Activated CD8-positive, alpha-beta memory T cell treated with anti-CD3 and anti-CD28 coated beads for 4 hours (primary cell): ENCODE measurements at regions not wholly inside any gene's neighbourhood (a gene's known extent, or its start where the extent isn't known, plus 50 kb on each side); places are given as distances from the start of the nearest gene placed in this dataset.

ENCODE experiments used
- DNase-seq, 2 donors: peaks; one replicate each; pipeline ENCODE4 v3.0.0-alpha.2; 2020; ENCODE audit warnings: low read depth in 2 of 2

DNA sequence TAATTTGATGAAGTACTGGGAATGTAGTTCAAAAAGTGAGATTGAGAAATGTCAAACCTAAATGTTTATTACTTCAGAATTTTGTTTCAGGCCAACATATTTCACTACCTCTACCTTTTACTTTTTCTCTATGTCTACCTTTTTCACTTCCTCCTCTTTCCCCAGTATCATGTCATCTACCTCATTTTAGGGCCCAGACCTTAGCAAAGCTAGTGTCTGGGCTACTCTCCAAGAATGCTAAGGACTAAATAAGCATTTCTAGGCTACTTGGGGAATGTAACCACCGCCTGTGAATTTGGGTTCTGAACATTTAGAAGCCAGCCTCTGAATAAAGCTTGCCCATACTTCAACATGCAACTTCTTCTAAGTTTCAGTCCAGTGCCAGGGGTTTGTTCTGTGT lies 330.4 kb downstream of the SLC4A3 start:
- DNase-seq: no peak

DNA sequence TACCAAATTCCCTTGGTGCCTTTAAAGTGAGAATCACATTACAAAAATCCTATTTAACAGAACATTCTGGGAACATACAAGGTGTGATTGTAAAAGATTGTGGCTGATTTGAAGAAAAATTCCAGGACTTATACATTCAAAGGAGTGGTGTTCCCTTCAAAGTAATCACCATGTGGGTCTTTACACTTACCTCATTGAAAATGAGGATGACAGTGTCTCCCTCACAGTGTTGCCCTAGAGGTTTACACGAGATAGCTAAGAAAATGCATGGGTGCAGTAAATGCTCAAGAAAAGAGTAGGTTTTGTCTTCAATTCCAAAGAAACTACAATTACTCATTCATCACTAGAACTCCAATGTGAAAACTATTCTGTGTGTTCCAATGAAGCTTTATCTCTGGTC lies 331.5 kb downstream of the SLC4A3 start:
- no peak for DNase-seq

DNA sequence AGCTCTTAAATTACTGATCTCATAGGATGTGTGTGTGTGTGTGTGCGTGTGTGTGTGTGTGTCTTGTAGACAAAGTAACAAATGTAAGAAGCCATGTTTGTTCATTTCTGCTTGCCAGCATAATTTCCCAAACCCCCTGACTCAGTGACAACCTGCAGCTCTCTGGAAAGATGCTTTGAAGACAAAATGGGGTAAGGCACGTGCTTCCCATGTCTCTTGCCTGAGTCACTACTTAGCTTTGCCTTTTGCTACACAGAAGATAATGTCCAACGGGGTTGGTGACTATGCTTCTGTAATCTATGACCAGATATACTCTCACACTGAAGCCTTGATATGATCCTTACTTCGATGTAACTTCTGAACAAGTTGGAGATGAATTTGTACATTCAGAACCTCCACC lies 332.0 kb downstream of the SLC4A3 start:
- no peak for DNase-seq

DNA sequence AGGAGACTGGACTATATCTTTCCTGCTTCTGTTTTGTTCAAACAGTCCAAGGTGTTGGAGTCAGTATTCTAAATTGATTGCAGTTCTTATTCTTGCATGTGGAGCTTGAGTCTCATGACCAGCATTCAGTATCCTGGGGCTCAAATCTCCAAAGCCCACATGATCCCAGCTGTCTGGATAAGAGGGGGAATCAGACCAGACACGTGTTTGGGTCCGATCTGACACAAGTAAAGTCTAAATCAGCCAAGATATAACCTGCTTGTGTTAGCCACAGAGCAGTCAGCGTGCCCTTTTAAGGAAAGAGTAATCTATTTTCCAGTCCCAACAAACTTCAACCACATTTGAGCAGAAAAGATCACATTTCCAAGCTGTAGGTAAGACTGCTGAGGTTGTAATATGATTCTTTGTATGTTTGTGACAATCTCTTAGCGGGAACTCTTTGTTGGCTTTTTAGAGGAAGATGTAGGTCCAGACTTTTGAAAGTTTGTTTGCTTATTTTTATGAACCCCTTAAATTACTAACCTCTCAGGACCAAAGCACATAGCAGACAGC lies 334.6 kb downstream of the SLC4A3 start:
- DNase-seq: no peak

DNA sequence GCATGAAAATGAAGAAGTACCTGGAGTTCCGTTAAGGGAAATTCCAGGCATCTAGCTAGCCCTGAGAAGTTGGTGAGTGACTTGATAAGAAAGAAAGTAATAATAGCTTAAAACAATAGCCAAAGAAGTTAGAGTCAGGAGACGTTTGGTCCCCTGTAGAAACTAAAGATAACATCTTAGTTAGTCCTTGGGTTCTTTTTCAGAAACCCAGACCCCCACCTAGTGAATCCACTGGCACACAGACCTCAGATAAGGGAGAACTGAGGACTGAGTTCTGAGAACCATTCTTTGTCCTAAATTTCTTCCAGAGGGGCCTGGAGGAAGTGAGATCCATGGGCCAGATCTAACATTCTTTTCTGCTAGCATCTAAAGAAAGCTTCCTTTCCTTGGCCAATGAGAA lies 335.4 kb downstream of the SLC4A3 start:
- no peak for DNase-seq

DNA sequence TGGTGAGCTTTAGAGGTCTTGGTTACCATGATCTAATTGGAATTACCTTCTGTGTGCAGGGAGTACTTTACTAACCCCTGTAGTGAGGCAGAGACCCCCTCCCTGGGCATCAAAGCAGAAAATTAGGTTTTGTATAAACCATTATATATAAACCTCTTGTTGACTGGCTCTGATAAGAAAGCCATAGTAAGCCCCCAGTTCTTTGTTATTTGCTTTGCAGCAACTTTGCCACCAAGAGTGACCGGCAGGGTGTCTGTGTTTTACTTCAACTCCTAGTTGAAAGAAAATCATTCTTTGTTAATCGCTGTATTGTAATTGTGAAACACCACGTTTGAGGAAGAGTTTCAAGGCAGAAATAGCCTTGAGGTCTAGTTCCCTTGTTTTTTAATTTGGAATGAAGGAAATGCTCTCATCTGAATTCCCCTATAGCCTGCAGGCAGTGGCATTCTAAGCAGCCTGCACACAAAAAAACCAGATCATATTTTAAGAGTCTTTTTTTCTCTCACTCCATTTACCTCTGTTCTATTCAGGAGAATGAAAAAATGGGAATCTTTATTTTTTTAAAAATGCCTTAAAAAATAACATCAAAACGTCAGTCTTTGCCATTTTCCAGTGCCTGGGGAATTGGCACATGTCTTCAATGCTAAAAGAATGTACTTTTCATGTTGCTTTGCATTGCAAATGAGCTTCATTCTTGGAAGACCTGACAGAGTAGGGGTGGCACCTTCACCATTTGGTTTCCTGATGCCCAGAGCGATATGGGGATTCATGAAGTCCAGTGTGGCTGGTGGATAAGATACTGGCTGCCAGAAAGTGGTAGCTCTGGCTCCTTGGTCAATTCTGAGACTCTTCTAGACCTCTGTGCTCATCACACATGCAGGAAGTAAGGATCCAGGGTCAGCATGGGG lies 338.1 kb downstream of the SLC4A3 start:
- DNase-seq: no peak

DNA sequence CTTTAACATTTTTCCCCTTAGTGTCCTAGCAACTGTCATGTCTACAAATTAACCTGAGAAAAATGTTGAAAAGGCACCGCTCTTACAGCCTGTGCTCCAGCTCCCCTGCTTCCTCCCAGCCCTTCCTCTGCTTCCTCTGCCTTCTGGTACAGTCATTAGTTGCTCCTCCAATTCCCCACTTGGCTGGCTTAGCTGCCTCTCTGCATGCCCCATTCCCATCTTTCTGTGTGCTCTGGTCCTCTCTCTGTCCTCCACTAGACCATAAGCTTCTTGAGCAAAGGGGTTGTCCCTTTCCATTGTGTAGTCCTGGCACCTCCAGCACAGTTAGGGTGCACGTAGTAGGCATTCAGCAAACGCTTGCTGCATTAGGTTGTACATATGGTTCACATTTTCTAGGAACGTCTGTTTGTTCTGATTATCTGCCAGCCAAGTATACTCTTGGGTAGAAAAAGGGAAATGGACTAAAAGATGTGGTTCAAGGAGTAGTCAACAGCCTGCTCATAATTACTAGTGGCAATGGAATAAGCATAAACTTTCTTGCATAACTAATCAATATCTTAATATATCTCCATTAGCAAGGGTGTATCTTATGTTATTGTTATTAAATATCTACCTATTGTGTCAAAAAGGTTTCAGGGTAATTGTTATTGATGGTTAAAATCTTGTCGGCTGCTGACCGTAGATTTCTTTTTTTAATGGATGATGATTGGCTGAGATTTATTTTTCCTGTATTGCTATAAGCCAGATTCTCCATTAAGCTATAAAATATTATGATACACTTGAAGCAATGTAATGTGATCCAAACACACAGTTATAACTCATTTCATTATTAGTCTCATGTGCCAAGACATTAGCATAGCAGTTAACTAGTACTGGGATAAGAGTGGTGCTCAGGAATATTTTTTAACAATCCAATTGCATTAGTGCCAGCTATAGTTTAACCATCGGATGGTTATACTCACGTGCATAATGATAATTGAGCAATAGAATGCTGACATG lies 340.1 kb downstream of the SLC4A3 start:
- DNase-seq: no peak

DNA sequence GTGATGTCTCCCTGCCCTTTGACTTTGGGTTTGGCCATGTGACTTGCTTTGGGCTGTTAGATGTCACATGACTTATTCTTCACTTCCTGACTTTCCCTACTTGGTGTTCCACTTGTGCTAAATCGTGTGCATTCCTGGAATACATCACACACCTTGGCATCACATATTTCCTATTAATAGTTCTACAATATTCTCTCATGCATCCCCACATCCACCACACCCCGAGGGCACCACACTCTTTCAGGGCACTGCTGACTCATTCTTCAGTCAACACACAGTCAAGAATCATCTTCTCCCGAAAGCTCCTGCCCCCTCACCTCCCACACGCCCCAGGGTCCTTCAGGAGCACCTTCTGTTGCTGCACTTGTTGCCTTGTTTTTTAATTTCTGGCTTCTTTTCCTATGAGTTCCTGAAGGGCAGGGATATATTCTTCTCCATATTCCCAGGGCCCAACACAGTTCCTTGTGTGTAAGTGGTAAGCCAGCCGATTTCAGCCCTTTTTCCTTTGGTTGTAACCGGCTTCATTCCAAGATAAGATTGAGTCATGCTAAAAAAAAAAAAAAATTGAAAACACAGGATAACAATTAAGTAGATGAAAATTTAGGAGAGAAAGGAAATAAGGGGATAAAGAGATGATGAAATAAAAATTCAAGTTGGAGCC lies 341.4 kb downstream of the SLC4A3 start:
- DNase-seq: no peak

DNA sequence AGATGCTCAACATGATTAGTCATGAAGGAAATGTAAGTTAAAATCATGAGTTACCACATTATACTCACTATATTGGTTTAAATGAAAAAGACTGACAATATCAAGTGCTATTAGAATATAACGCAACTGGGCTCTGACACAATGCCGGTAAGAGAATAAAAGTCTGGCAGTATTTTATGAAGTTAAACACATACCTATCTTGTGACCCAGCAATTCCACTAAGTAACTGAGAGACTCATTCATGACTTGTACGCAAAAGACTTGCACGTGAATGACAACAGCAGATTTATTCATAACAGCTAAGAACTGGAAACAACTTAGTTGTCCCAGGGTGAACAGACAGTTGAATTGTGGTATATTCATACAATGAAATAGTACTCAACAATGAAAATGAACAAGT lies 342.1 kb downstream of the SLC4A3 start:
- DNase-seq: no peak

DNA sequence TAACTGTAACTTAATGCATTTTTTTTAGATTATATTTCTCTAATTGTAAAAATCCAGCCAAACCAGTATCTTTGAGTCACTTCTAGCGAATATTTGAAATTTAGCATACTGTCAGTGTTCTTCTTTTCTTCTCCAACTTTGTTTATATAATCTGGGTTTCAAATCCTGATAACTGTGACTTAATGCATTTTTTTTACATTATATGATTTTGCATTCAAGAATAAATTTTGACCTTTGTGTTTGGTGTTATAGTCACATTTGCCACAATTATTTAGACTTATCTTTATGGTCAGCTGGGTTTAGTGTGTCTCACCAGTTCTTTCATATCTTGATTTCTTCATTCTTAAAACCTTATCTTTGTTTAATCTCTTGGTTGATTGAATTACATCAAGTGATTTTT lies 345.7 kb downstream of the SLC4A3 start:
- no peak for DNase-seq

DNA sequence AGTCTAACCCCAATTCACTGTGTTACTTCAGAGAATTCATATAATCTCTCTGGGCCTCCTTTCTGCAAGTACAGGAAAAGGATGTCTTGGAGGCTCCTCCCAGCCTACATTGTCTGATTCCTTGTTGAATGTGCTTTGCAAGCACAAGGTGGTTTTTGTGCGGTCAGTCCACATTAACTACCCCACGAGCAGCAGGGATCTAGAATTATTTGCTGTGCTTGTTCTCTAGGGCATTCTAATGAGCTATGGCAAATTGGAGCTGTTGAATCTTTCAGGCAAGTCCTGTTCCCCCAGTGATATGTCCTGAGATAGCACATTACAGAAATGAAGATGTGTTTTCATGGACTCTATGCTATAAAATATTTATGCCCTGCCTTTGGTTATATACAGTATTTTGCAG lies 349.4 kb downstream of the SLC4A3 start:
- no peak for DNase-seq

DNA sequence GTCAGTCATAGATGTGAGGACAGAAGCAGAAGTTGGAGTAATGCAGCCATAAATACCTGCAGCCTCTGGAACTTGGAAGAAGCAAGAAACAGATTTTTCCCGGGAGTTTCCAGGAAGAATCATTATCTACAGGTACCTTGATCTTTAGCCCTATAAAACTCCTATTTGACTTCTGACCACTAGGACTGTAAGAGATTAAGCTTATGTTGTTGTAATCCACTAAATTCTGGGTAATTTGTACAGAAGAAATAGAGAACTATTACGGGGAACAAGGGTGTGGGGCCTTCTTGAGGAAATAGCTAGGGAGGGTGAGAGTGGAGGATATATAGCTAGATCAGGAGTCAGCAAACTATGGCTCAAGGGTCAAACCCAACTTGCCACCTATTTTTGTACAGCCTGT lies 353.2 kb downstream of the SLC4A3 start:
- no peak for DNase-seq

DNA sequence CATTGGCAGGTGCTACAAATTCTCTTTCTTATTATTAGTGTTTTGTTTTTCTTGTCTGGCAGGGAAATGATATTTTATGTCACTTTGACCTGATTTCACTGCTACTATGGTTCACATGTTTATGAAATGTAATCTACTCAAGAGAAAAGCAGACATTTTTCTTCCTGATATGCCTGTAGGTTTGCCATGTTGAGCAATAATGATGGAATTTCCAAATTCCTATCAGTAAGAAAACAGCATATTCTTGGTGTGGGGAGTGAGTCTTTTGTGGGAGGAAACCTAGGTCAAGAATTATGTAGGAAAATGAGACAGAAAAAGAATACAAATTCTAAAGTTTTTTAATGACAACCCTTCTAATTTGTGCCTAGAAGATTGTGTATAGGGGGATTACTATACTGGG lies 356.4 kb downstream of the SLC4A3 start:
- no peak for DNase-seq

DNA sequence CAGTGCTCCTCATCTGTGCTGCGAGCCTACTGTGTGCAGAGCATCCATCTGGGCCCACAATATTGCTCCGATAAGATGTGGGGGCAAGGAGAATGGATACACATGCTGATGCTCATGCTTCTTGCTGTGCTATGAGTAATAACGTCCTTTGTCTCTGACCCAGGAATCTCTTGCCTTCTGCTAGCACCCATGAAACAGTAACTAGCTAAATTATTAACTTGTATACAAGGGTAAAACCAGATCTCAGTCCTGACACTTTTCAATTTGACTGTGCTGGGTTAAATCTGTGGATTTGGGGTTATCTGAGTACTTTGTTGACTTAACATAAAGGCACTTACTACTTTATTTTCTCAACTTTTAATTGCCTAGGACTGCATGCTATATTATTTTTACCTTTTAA lies 357.6 kb downstream of the SLC4A3 start:
- DNase-seq: no peak

DNA sequence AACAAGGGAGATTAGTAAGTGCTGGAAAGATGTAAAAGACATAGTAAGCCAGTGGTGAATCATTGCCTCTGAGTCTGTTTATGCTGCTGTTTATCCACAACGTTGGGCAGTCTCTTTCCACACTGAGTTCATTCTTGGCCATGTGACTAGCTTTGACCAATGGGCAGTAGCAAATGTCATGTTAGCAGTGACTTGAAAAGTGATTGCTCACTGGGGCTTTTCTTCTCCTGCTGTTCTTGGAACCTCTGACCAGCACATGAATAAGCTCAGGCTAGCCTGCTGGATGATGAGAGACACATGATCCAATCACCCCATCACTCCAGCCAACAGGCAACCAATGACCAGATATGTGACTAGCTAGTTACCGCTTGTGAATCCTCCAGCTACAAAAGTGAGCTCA lies 360.4 kb downstream of the SLC4A3 start:
- DNase-seq: no peak

DNA sequence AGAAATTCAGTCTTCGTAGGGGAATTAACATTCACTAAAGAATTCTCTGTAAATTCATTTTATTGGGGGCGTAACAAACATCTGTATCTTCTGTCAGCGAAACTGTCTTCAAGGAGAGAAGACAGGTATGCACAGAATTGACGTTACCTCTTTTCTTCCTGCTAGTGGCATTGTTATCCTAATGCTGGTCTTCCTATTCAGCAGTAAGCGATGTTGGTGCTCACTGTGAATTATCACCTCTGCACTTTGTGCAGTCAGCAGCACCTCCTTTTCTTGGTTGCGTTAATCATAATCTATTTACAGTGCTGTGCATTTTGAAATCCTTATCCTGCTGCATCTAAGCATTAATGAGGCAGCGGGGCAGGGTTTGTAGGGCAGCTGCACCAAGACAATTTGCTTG lies 362.3 kb downstream of the SLC4A3 start:
- DNase-seq: no peak

DNA sequence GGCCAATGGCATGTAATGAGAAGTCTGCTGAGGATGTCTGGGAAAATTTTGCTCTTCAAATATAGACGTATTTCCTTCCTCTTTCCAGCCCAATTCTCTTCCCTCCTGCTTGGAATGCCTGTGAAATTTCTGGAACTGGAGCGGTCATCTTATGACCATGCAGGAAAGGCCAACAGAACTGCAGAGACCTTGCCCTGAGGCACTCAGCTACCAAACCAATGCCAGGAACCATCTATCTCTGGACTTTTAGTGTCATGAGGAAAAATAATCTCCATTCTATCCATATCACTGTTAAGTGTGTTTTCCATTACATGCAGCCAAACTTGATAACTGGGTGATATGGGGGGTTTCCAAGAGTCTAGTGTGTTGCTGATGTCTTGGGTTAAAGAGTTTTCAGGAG lies 363.7 kb downstream of the SLC4A3 start:
- DNase-seq: no peak

DNA sequence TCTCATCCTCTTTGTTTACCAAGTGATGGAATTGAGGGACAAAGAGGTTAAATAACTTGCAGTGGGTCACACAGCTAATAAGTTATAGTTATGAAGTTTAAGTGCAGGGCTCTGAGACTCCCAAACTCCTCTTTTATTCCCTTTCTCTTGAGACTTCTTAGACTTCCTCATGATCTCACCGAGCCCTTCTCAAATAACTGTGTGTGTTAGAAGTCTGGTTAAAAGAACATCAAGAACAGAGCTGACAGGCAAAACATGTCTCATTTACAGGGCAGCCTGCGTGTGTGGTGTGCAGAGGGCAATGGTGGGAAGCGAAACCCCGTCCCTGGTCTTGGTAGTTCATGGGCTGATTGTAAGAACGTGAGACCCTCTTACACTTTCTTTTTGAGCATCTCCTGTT lies 368.0 kb downstream of the SLC4A3 start:
- no peak for DNase-seq

DNA sequence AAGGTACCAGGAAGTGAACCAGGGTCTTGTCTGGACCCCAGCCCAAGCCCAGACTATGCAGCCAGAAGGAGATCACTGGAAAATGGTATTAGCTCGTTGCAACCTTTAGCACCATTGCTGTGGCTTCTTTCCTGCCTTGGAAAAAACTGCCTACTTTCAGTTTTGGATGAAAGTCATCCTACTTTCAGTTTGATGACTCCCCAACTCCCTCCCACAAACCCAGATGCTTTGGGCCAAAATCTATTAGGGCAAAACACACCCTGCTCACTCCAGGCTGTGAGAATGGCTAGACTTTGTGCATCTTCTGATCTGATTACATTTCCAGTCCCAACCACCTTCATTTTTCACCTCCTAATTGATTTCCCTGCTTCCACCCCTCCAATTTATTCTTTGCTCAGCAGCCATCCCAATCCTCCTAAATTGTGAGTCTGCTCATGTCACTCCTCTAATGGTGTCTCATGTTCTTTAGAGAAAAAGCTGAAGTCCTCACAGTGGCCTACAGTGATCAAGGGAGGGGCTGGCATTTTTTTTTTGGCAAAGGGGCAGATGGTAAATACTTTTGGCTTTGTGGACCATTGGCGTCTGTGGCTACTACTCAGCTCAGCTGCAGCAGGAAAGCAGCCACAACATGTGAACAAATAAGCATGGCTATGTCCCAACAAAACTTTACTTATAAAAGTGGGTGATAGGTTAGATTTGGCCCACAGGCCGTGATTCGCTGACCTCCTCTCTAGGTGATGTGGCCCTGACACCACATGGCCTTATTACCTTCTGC lies 368.7 kb downstream of the SLC4A3 start:
- no peak for DNase-seq

DNA sequence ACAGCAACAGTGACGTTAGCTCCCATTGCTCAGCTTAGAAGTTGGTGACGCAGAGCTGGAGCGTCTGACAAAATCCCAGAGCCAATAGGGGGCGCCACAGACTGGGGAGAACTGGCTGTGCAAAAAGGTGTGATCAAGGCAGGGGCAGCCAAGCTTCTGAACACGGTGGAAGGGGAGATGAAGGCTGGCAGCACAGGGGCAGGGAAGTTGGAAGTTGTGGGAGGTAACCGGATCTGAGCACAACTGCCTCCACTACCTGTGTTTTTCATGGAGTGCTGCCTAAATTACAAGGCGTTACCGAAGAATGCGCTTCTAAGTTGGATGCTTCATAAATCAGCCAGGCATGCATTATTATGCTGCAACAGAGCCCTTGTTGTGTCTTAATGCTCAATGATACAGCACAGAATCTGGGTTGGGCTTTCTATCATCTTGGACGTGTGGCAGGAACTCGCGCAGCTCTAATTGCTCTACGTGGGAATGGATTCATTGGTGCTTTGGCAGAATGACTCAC lies 370.0 kb downstream of the SLC4A3 start:
- no peak for DNase-seq

DNA sequence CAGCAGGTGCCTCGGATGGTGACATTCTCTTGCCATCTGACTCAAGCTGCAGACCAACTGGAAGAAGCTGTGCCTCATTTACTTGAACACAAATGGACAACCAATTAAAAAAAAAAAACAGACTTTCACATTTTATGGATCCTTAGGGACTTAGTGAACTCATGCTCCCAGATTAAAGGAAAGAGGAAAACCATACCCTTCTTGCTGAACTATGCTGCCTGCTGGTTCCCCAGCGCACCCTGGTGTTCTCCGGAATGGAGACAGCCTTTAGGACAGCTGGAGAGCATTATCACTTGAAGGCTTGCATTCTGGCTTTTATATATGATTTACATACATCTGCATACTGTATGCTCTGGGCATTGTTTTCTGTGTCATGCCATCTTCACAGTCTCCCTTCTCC lies 370.7 kb downstream of the SLC4A3 start:
- no peak for DNase-seq
